ENCODE measurements at regions not wholly inside any gene's neighbourhood (a gene's known extent, or its start where the extent isn't known, plus 50 kb on each side); places are given as distances from the start of the nearest gene placed in this dataset.

DNA sequence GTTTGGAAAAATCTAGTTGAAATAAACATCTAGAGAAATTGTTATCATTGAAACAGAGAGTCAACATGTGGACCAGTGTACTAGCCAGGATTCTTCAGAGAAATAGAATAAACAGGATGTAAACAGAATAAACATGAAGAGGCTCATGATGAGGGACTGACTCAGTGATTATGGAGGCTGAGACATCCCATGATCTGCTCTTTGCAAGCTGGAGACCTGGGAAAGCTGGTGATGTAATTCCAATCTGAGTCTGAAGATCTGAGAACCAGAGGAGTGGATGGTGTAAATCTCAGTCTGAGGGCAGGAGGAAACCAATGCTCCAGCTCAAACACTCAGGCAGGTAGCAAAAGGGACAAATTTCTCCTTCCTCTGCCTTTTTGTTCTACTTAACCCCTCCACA, 62.9 kb upstream of the FAM180A start:
- TF ChIP-seq, protein P1, sequence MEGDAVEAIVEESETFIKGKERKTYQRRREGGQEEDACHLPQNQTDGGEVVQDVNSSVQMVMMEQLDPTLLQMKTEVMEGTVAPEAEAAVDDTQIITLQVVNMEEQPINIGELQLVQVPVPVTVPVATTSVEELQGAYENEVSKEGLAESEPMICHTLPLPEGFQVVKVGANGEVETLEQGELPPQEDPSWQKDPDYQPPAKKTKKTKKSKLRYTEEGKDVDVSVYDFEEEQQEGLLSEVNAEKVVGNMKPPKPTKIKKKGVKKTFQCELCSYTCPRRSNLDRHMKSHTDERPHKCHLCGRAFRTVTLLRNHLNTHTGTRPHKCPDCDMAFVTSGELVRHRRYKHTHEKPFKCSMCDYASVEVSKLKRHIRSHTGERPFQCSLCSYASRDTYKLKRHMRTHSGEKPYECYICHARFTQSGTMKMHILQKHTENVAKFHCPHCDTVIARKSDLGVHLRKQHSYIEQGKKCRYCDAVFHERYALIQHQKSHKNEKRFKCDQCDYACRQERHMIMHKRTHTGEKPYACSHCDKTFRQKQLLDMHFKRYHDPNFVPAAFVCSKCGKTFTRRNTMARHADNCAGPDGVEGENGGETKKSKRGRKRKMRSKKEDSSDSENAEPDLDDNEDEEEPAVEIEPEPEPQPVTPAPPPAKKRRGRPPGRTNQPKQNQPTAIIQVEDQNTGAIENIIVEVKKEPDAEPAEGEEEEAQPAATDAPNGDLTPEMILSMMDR (IDR thresholded peaks at IDR 0.05), result no peak
- TF ChIP-seq POLR2A (IDR thresholded peaks at IDR 0.05), result no peak

All from lower leg skin (tissue), 3 donors.